HG03108 (cell line): ENCODE measurements at regions not wholly inside any gene's neighbourhood (a gene's known extent, or its start where the extent isn't known, plus 50 kb on each side); places are given as distances from the start of the nearest gene placed in this dataset.

Experiments used
- ATAC-seq: cut with Tn5 transposase; IDR thresholded peaks from one replicate; pipeline ENCODE4 v1.9.1; 2021; ENCODE audit warnings: moderate library complexity; ENCODE audit not compliant: unreplicated experiment

DNA sequence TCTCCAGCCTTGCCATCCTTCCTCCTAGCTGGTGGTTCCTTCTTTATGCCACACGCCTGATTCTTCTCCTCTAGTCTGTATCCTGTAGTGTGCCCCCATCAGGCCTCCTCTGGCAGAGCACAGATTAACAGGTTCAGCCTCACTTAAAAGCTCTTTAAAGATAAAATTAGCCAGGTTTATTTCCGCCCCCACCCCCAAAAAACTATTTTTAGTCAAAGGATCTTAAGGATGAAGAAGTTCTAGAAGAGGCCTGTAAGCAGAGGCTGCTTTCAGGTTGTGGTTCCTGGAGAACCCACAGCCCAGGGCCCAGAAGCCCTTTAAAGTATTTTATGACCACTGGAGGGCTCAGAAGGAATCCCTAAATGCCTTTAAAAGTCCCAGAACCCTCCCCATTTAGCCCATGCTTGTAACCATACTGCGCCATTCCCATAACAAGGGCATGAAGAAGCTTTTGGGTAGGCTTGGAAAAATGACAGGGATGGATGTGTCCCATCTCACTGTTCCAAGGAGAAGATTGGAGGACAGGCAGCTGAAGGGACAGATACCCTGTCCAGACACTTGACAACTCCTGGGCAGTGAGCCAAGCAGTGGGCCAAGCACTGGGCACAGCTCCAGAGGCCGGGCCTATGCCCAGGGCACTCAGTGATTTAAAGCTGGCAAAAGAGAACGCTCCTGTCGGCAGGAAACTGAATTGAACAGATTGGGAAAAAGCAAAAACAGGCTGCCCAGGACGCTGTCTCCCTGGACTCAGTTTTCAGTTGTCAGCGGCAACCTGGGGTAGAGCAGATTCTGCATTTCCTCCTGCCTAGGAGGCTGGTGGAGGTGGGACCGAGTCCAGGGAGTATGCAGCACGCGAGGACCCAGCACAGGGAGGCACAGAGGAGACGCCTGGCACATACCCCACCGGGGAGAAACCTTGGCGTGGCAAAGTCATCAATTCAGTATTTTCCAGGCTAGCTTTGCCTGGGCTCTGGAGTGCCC is 106.3 kb upstream of the SSBP2 start:
- ATAC-seq, result no peak

- no peak for ATAC-seq
Observed at GRCh38 chr5:81855591-81855990, 104.7 kb upstream of the SSBP2 start.

DNA sequence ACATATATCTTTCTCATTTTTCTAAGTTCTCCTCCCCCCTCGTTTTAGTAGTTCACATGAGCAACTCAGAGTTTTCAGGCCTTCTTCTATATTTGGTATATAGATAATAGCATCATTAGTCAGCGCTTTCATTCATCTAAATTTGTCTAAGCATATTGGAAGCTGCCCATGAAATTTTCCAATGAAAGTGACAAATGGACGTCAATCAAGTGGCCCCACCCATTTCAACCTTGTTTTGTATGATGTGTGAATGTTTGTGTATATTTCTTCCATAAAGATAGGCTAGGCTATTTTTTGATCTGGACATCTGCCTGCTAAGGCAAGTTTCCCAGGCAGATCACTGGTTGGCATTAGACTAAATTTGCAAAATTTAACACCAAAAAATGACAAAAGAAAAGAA is 104.0 kb upstream of the SSBP2 start:
- no peak for ATAC-seq

DNA sequence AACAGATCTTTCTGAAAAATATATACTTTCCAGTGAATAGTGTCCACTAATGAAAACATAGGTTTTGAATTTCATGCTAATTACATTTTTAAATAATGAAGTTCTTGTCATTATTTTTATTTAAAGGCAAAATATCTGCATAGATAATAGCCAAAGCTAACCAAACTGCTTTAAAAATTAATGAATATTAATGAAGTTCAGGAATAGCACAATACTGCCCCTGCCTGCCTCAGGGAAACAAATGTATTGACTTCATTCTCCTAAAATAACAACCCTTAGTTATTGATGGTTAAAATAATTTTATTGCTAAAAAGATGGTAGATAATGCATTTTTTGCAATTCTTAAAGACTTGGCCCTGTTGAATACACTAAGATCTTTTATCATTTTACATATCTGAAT is 103.6 kb upstream of the SSBP2 start:
- ATAC-seq, result no peak

GRCh38 chr5:81853030-81853357 is 102.1 kb upstream of the SSBP2 start:
- ATAC-seq, result no peak

DNA sequence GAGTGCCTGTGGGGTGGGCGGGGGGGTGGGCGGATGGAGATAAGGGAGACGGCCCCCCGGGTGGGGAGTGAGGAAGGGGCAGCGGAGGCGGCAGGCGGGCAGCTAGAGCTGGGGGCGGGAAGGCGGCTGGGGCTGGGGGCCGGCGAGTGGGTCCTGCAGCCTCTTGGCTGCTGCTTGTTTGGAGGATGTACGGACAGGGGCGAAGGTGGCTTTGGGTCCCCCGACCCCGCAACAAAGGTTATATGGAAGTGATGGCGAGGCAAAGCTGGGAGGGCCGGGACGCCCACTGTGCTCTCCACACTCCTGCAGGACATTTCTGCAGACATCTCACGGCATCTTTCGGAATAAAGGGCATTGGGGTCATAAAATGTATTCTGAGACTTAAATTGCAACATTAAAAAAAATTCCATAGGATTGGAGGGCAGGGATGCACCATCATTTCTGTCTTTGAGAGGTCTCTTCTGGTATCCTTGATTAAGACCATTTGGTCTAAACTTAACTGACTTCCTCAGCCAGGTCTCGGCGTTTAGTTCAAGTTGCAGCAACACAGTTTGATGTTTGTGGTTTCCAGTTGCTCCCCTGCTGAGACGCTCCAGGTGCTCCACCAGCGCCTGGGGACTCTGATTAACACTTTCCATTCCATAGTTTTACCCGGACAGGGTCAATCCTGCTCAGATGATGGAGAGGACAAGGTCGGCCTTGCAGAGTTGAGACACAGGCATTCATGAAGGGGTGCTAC is 101.6 kb upstream of the SSBP2 start:
- no peak for ATAC-seq

DNA sequence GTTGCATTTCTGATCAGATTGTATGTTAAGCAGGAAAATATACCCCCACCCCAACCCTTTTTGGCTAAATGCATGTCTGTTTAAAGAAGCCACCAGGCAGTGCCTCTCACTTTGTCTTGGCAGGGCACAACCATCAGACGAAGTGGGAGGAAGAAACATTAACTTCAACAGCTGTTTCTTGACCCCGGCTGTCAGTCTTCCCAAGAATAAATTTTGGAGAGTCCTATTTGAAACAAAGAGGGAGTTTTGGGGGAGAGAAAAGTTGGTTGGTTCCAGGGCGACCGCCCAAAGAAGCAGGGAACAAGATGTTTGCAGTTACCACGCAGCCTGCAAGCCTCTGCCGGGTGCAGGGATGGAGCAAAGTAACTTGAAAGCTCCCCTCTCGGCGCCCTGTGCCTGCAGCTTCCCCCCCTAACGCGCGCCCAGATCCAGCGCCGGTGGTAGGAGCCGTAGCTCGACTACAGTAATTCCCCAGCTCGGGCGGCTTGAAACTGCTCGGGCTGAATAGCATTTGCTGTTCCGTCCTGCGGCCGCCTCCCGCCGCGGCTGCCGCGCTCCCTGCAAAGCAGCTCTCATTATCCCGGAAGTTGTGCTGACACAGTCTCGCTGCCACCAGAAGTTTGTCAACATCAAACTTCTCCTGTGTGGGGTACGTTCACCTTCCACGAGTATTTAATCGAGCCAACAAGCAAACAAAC is 100.7 kb upstream of the SSBP2 start:
- ATAC-seq, result peak; percentile 85

GRCh38 chr5:81850501-81851357 is 99.8 kb upstream of the SSBP2 start:
- ATAC-seq, result no peak

DNA sequence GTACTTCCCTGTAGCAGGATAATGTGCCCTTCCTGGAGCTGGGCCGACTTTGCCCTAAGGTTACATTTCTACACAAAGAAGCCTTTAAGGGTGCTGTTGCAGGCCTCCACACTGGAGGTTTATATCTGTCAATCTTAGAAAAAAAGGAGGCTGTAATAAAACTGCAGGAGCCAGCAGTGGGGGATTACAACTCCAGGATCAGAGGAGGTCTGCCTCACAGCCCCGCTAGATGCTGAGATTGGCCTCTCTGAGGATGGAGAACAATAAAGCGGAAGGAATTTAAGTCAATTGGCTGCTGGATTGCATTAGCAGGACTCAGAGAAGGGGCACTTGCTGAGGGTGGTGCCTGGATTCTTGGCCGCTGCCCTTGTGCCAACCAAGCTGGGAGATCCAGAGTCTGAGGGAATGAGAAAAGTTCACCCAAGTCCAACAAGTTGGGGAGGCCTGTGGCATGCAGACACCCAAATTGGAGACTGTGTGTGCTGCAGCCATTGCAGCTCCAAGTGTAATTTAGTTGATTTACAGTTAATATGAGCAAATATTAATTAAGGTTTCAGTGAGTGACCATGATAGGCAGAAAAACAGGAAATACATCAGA is 99.0 kb upstream of the SSBP2 start:
- ATAC-seq, result no peak

GRCh38 chr5:81848362-81848880 is 97.5 kb upstream of the SSBP2 start:
- no peak for ATAC-seq

- no peak for ATAC-seq
Observed at GRCh38 chr5:81846301-81846700, 95.4 kb upstream of the SSBP2 start.

- no peak for ATAC-seq
Observed at GRCh38 chr5:81843845-81844244, 92.9 kb upstream of the SSBP2 start.

DNA sequence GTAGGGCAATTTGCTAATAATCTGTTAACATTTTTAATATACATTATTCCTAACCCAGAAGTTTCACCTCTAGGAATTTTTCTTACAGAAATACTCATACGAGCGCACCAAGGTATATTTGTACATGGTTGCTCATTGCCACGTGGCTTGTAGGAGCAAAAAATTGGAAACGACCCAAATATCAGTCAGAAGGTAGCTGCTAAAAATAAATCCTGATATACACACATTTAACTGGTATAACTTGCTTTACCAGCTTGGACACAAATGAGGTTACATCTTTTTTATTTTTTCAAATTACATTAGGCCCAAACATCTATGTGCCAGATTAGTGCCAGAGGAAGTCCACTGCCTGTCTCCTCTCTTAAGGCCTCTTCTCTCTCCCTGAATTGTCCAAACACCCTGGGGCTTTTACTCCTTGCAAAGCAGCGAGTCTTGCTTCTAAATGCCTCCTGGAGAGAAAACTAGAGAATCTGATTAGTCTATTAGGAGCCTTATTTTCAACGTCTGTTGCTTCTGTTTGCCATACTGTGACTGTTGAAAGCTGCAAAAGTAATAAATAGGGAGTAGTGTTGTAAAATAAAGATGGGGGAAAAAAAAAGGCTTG is 92.0 kb upstream of the SSBP2 start:
- ATAC-seq, result no peak

DNA sequence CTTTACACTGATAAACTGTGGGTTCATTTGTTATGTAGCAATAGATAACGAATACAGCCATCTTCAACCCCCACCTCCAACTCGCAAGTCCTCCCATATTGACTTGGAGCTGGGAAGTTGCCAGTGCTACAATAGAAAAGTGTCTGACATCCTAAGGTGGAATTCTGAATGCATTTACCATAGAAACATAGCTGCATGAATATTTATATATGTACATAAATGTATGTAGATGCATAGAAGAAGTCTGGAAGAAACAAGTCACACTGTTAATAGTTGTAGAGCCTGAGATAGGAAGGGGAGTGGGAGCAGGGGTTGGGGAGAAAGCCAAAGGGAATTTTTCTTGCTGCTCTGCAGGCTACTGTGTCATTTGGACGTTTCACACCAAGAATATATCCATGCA is 88.1 kb upstream of the SSBP2 start:
- no peak for ATAC-seq

DNA sequence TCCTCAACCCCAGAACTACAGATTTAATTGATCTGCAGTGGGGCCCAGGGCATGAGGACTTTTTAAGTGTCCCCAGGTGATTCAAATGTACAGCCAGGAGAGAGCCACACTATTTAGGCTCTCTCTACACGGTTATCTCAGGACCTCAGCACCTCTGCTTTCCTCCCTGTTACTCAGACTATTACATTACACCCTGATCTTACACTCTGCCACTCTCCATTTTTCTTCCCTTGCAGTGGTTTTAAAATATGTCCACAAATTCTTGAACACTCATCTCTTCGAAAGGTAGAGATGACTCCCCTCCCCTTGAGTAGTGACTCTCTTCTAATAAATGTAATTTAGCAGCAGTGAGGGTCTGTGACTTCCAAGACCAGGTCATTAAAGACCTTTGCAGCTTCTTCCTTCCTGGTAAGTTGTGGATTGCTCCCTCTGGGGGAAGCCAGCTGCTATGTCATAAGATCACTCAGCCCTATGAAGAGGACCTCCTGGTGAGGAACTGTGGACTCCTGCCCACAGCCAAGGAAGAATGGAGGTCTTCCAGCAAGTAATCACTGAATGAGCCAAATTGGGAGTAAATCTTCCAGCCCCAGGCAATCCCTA is 87.5 kb upstream of the SSBP2 start:
- peak; percentile 81 for ATAC-seq

DNA sequence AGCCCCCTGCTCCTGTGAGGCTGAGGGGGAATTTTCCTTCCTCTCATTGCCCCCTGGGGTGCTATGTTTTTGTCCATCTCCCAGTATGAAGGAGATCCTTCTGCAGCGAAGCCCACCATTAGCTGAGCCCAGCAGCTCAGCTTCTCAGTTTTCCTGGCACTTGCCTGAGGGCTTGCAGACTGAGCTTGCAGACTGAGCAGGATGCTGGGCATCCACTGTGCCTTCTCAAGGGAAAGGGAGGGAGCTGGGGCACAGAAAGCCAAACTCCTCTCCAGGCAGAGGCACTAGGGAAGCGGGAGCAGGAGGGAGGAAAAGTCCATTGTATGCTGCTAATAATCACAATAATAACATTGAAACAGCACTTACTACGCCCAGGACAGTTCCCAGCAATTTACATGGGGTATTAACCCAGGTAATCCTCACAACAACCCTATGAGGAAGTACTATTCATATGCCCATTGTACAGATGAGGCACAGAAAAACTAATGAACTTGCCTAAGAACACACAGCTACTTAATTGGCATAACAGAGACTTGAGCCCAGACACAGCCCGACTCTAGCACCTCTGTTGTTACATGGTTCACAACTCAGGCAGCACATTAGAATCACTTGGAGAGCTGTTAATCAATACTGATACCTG is 86.9 kb upstream of the SSBP2 start:
- no peak for ATAC-seq

- no peak for ATAC-seq
Observed at GRCh38 chr5:81835814-81836367, 85.0 kb upstream of the SSBP2 start.

- no peak for ATAC-seq
Observed at GRCh38 chr5:81834021-81834660, 83.2 kb upstream of the SSBP2 start.
